ENCODE measurements at regions not wholly inside any gene's neighbourhood (a gene's known extent, or its start where the extent isn't known, plus 50 kb on each side); places are given as distances from the start of the nearest gene placed in this dataset.
"Not testable (repeated sequence)": the region's sequence is repeated elsewhere in the genome, so short reads cannot be mapped to it uniquely, and the experiment has no call there.

DNA sequence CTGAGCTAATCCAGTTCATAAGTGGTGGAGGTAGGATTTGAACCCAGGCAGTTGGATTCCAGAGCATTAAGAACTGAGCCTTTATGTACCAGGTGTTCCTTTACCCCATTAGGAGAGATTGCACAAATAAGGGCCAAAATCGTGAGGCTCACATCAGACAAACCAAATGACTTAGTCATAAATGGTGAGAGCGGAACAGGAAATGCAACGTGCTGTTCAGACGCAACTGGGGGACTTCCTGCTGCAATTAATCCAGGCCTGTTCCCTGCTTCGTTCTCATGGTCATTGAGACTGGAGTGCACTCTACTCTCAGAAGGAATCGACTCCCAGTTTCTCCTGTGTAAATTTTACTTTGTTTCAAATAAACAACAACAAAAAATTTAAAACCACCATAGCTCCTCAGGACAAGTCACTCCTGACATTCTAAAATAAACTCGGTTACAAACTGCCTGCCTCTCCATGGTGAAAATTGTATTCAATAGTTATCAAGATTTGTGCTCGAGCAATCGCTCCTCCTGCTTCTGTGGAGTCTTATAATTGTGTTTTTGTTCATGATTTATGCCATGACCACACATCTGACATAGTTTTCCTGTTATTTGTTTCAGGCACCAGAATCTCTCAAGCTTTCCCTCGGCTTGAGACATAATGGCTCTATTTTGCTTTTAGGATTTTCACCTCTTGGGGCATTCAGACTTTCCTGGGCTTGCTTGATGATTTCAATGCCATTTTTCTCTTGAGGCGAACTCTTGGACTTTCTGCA is 115.3 kb upstream of the BMPER start:
- 66 to 68% methylated on average over 11 of the region's 11 CpGs for WGBS, 2 donors
- Histone ChIP-seq H3K4me1 (ENCODE audit: control insufficient read depth in 2 of 2, insufficient read depth in 2 of 2, low read length in 1 of 2) (no peaks in the 10 kb centered on the region), H3K27me3 (ENCODE audit: control insufficient read depth in 1 of 2, insufficient read depth in 2 of 2, low read length in 2 of 2) (no peaks in the 10 kb centered on the region), H3K36me3 (ENCODE audit: control insufficient read depth in 2 of 2, insufficient read depth in 2 of 2, low read length in 1 of 2) (no peaks in the 10 kb centered on the region), H3K27ac (ENCODE audit: low read depth in 2 of 2, low read length in 1 of 2) (no peak overlapping the region), H3K4me3 (ENCODE audit: low read depth in 1 of 2, low read length in 2 of 2) (no peak overlapping the region), H3K9me3 (ENCODE audit: control insufficient read depth in 2 of 2, insufficient read depth in 1 of 2, low read depth in 1 of 2, low read length in 1 of 2) (no peaks in the 10 kb centered on the region)

DNA sequence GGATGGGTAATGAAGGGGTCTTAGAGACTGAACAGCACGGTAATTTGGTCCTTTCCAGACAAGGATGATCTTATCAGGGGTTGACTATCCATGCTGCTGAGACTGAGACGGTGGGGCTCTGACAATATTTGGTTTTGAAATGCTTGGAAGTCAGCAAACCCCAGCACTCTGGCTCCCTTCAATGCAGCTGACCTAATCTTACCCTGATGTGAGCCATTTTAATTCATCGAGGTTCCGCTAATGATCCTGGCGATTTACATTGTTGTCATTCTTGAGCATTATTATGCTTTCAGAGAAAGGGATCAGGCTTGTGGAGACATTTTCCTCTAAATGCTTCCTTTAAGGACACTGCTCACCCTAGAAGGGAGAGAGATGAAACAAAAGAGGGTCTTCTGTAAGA is 114.6 kb upstream of the BMPER start:
- Histone ChIP-seq H3K9me3 (ENCODE audit: control insufficient read depth in 2 of 2, insufficient read depth in 1 of 2, low read depth in 1 of 2, low read length in 1 of 2) (no peaks in the 10 kb centered on the region), H3K36me3 (ENCODE audit: control insufficient read depth in 2 of 2, insufficient read depth in 2 of 2, low read length in 1 of 2) (no peaks in the 10 kb centered on the region), H3K4me3 (ENCODE audit: low read depth in 1 of 2, low read length in 2 of 2) (no peak overlapping the region), H3K4me1 (ENCODE audit: control insufficient read depth in 2 of 2, insufficient read depth in 2 of 2, low read length in 1 of 2) (no peaks in the 10 kb centered on the region), H3K27me3 (ENCODE audit: control insufficient read depth in 1 of 2, insufficient read depth in 2 of 2, low read length in 2 of 2) (no peaks in the 10 kb centered on the region), H3K27ac (ENCODE audit: low read depth in 2 of 2, low read length in 1 of 2) (no peak overlapping the region)
- 64 to 75% methylated on average over 5 of the region's 5 CpGs for WGBS, 2 donors

DNA sequence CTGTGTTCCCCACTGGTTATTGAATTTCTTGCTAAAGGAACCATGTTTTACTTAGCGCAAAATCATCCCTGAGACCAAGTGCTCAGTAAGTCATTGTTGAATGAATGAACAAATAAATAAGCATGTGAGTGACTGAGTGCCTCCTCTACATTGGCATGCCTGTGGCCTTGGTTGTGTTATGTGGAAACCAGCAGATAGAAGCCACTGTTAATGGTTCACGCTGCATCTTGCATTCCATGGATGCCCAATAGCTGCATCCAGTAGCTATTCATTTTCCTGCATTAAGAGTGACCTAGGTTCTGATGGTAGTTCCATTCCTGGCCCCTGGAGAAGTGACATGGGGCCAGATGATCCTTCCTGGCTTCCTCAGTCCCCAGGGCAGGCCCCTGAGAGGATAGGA is 113.3 kb upstream of the BMPER start:
- Histone ChIP-seq H3K4me3 (ENCODE audit: low read depth in 1 of 2, low read length in 2 of 2) (no peak overlapping the region), H3K36me3 (ENCODE audit: control insufficient read depth in 2 of 2, insufficient read depth in 2 of 2, low read length in 1 of 2) (no peaks in the 10 kb centered on the region), H3K27ac (ENCODE audit: low read depth in 2 of 2, low read length in 1 of 2) (no peak overlapping the region), H3K9me3 (ENCODE audit: control insufficient read depth in 2 of 2, insufficient read depth in 1 of 2, low read depth in 1 of 2, low read length in 1 of 2) (no peaks in the 10 kb centered on the region), H3K4me1 (ENCODE audit: control insufficient read depth in 2 of 2, insufficient read depth in 2 of 2, low read length in 1 of 2) (no peaks in the 10 kb centered on the region), H3K27me3 (ENCODE audit: control insufficient read depth in 1 of 2, insufficient read depth in 2 of 2, low read length in 2 of 2) (no peaks in the 10 kb centered on the region)
- WGBS, 2 donors = 90 to 92% methylated on average over 2 of the region's 2 CpGs

DNA sequence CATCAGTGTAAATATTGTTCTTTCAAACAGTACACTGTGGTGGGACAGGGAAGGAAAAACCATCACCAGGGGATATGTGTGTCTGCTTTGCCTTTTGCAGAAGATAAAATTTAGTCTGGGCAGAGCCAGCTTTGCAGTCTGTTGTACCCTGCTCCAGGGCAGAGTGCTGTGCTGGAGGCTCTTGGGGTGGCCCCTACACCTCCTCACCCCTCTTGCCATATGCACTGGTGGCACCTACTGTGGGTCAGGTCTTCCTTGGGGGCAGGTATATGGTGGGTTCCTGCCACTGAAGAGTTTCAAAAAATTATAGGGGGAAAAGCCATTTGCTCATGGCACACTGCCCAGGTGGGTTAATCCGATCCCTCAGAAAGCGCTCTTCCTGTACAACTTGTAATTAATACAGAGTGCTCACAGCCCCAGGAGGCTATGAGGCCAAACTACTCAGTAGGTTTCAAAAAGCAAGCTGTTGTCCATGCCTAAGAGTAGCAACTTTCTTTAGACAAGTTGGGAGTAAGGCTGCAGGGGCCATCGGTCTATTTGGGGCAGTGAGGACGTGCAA is 112.7 kb upstream of the BMPER start:
- Histone ChIP-seq H3K4me3 (ENCODE audit: low read depth in 1 of 2, low read length in 2 of 2) (no peak overlapping the region), H3K27ac (ENCODE audit: low read depth in 2 of 2, low read length in 1 of 2) (no peak overlapping the region), H3K9me3 (ENCODE audit: control insufficient read depth in 2 of 2, insufficient read depth in 1 of 2, low read depth in 1 of 2, low read length in 1 of 2) (no peaks in the 10 kb centered on the region), H3K27me3 (ENCODE audit: control insufficient read depth in 1 of 2, insufficient read depth in 2 of 2, low read length in 2 of 2) (no peaks in the 10 kb centered on the region), H3K4me1 (ENCODE audit: control insufficient read depth in 2 of 2, insufficient read depth in 2 of 2, low read length in 1 of 2) (no peaks in the 10 kb centered on the region), H3K36me3 (ENCODE audit: control insufficient read depth in 2 of 2, insufficient read depth in 2 of 2, low read length in 1 of 2) (no peaks in the 10 kb centered on the region)
- WGBS, 2 donors = 91 to 94% methylated on average over 4 of the region's 4 CpGs

DNA sequence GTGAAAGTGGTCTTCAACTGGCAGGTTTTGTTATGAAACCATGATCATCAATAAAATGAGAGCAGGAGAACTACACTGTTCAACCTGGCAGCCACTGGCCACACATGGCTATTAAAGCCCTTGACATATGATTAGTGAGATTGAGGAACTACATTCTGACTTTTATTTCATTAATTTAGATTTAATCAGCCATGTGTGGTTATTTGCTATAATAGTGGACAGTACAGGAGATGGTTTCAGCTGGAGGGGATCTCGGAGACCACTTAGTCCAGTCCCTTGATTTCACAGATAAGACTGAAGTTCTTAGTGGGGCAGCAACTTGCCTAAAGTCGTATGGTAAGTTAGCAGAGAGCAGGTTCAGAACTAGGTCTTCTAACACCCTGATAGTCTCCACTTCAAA is 111.7 kb upstream of the BMPER start:
- WGBS, 2 donors = 86 to 88% methylated on average over 2 of the region's 2 CpGs
- Histone ChIP-seq H3K27me3 (ENCODE audit: control insufficient read depth in 1 of 2, insufficient read depth in 2 of 2, low read length in 2 of 2) (no peaks in the 10 kb centered on the region), H3K4me1 (ENCODE audit: control insufficient read depth in 2 of 2, insufficient read depth in 2 of 2, low read length in 1 of 2) (no peaks in the 10 kb centered on the region)

DNA sequence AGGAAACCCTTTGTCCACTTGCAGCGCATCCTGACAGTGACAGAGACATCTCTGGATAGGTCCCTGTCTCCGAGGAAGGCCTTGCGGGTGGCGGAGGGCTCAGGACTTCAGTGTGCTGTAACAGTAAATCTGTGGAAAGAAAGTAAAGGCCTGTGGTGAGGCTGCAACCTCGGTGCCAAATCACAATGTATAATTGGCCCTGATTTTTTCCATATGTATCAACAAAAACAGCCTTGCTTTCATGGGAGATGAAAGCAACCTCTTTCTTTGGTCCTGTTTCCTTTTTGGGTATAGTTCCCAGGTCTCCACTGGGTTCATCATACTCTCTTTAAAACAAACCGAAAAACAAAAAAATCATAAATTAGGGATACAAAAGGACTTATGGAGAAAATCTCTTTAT is 110.9 kb upstream of the BMPER start:
- Histone ChIP-seq H3K9me3 (ENCODE audit: control insufficient read depth in 2 of 2, insufficient read depth in 1 of 2, low read depth in 1 of 2, low read length in 1 of 2) (no peaks in the 10 kb centered on the region), H3K27me3 (ENCODE audit: control insufficient read depth in 1 of 2, insufficient read depth in 2 of 2, low read length in 2 of 2) (no peaks in the 10 kb centered on the region), H3K27ac (ENCODE audit: low read depth in 2 of 2, low read length in 1 of 2) (no peak overlapping the region), H3K4me3 (ENCODE audit: low read depth in 1 of 2, low read length in 2 of 2) (no peak overlapping the region), H3K36me3 (ENCODE audit: control insufficient read depth in 2 of 2, insufficient read depth in 2 of 2, low read length in 1 of 2) (no peaks in the 10 kb centered on the region), H3K4me1 (ENCODE audit: control insufficient read depth in 2 of 2, insufficient read depth in 2 of 2, low read length in 1 of 2) (no peaks in the 10 kb centered on the region)
- WGBS, 2 donors = 91 to 92% methylated on average over 6 of the region's 6 CpGs

More for the DNA sequence above, 111.7 kb upstream of the BMPER start:
- H3K36me3 ChIP-seq (ENCODE audit: control insufficient read depth in 2 of 2, insufficient read depth in 2 of 2, low read length in 1 of 2) = no peaks in the 10 kb centered on the region
- no peak overlapping the region for H3K27ac ChIP-seq (ENCODE audit: low read depth in 2 of 2, low read length in 1 of 2)
- no peaks in the 10 kb centered on the region for H3K9me3 ChIP-seq (ENCODE audit: control insufficient read depth in 2 of 2, insufficient read depth in 1 of 2, low read depth in 1 of 2, low read length in 1 of 2)
- H3K4me3 ChIP-seq (ENCODE audit: low read depth in 1 of 2, low read length in 2 of 2) = no peak overlapping the region

DNA sequence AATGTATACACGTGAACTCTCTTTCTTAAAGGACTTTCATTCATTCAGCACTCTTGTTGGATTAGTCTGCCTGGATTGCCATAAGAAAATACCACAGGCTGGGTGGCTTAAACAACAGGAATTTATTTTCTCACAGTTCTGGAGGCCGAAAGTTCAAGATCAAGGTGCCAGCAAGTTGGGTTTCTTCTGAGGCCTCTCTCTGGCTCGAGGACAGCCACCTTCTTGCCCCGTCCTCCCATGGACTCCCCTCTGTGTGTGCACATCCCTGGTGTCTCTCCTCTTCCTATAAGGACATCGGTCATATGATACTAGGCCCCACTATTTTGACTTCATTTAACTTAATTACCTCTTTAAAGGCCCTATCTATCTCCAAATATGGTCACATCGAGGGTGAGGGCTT is 110.4 kb upstream of the BMPER start:
- no peaks in the 10 kb centered on the region for H3K9me3 ChIP-seq (ENCODE audit: control insufficient read depth in 2 of 2, insufficient read depth in 1 of 2, low read depth in 1 of 2, low read length in 1 of 2)
- no peaks in the 10 kb centered on the region for H3K27me3 ChIP-seq (ENCODE audit: control insufficient read depth in 1 of 2, insufficient read depth in 2 of 2, low read length in 2 of 2)
- no peaks in the 10 kb centered on the region for H3K4me1 ChIP-seq (ENCODE audit: control insufficient read depth in 2 of 2, insufficient read depth in 2 of 2, low read length in 1 of 2)
- no peaks in the 10 kb centered on the region for H3K36me3 ChIP-seq (ENCODE audit: control insufficient read depth in 2 of 2, insufficient read depth in 2 of 2, low read length in 1 of 2)
- H3K27ac ChIP-seq (ENCODE audit: low read depth in 2 of 2, low read length in 1 of 2) = no peak overlapping the region
- no peak overlapping the region for H3K4me3 ChIP-seq (ENCODE audit: low read depth in 1 of 2, low read length in 2 of 2)
- WGBS, 2 donors = 87 to 88% methylated on average over 6 of the region's 6 CpGs

DNA sequence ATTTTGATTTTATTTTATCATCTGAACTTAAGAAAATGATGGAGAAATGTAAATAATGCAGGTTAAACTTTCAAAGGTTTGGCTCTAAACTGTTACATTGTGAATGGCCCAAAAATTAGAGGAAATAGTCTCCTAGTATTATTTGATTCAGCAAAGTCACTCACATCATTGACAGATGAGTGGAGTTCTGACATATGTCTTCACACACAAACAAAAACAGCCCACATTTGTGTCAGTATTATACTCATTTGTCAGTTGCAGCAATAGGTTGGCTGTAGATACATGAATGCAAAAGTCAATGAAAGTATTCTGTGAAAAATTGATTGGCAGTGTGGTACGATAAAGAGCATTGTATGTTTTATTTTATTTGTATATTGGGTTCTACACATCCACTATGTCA is 108.8 kb upstream of the BMPER start:
- Histone ChIP-seq H3K27me3 (ENCODE audit: control insufficient read depth in 1 of 2, insufficient read depth in 2 of 2, low read length in 2 of 2) (no peaks in the 10 kb centered on the region), H3K27ac (ENCODE audit: low read depth in 2 of 2, low read length in 1 of 2) (no peak overlapping the region), H3K4me1 (ENCODE audit: control insufficient read depth in 2 of 2, insufficient read depth in 2 of 2, low read length in 1 of 2) (no peaks in the 10 kb centered on the region), H3K36me3 (ENCODE audit: control insufficient read depth in 2 of 2, insufficient read depth in 2 of 2, low read length in 1 of 2) (no peaks in the 10 kb centered on the region), H3K9me3 (ENCODE audit: control insufficient read depth in 2 of 2, insufficient read depth in 1 of 2, low read depth in 1 of 2, low read length in 1 of 2) (no peaks in the 10 kb centered on the region), H3K4me3 (ENCODE audit: low read depth in 1 of 2, low read length in 2 of 2) (no peak overlapping the region)
- WGBS, 2 donors = 94 to 97% methylated on average over 1 of the region's 1 CpG

DNA sequence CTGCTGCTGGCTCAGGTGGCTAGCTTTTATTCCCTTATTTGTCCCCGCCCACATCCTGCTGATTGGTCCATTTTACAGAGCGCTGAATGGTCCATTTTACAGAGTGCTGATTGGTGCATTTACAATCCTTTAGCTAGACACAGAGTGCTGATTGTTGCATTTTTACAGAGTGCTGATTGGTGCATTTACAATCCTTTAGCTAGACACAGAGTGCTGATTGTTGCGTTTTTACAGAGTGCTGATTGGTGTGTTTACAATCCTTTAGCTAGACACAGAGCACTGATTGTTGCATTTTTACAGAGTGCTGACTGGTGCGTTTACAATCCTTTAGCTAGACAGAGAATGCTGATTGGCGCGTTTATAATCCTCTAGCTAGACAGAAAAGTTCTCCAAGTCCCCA is 107.8 kb upstream of the BMPER start:
- 93 to 94% methylated on average over 6 of the region's 6 CpGs for WGBS, 2 donors

DNA sequence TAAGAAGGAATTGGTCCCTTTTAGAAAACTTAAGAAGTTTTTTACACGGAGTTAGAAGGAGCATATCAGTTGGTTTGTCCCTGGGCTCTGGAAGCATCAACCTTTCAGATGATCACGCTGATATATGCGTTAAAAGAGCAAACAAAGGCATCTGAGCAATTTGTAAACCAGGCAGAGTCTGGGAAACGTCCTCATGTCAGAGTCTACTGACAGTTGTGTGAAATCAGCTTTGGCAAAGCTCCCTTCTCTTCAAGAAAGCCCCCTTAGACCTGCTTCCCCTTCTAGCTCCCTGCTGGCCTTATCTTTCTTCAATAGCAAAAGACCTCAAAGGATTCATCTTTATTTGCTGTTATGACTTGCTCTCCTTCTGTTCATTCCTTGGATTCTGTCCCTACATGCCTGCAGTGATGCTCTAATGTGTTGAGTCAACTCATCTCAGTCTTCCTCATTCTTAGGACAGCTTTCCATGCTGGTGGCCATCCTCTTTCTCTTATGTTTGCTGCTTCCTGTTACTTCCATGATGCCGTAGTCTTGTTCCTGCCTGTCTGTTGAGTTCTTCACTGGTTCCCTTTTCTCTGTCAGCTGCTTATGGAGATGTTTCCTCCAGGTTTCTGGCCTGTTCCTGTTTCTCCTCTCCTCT is 106.5 kb upstream of the BMPER start:
- H3K4me3 ChIP-seq (ENCODE audit: low read depth in 1 of 2, low read length in 2 of 2) = no peak overlapping the region
- no peaks in the 10 kb centered on the region for H3K36me3 ChIP-seq (ENCODE audit: control insufficient read depth in 2 of 2, insufficient read depth in 2 of 2, low read length in 1 of 2)
- H3K9me3 ChIP-seq (ENCODE audit: control insufficient read depth in 2 of 2, insufficient read depth in 1 of 2, low read depth in 1 of 2, low read length in 1 of 2) = no peaks in the 10 kb centered on the region
- no peaks in the 10 kb centered on the region for H3K4me1 ChIP-seq (ENCODE audit: control insufficient read depth in 2 of 2, insufficient read depth in 2 of 2, low read length in 1 of 2)
- H3K27me3 ChIP-seq (ENCODE audit: control insufficient read depth in 1 of 2, insufficient read depth in 2 of 2, low read length in 2 of 2) = no peaks in the 10 kb centered on the region
- no peak overlapping the region for H3K27ac ChIP-seq (ENCODE audit: low read depth in 2 of 2, low read length in 1 of 2)
- 61 to 67% methylated on average over 5 of the region's 5 CpGs for WGBS, 2 donors

More for the DNA sequence above, 107.8 kb upstream of the BMPER start:
- not testable (repeated sequence) for H3K27me3 ChIP-seq (ENCODE audit: control insufficient read depth in 1 of 2, insufficient read depth in 2 of 2, low read length in 2 of 2); H3K4me3 ChIP-seq (ENCODE audit: low read depth in 1 of 2, low read length in 2 of 2); H3K27ac ChIP-seq (ENCODE audit: low read depth in 2 of 2, low read length in 1 of 2); H3K36me3 ChIP-seq (ENCODE audit: control insufficient read depth in 2 of 2, insufficient read depth in 2 of 2, low read length in 1 of 2); H3K9me3 ChIP-seq (ENCODE audit: control insufficient read depth in 2 of 2, insufficient read depth in 1 of 2, low read depth in 1 of 2, low read length in 1 of 2); H3K4me1 ChIP-seq (ENCODE audit: control insufficient read depth in 2 of 2, insufficient read depth in 2 of 2, low read length in 1 of 2)
